Loucy (cell line): ENCODE measurements at regions not wholly inside any gene's neighbourhood (a gene's known extent, or its start where the extent isn't known, plus 50 kb on each side); places are given as distances from the start of the nearest gene placed in this dataset.

Experiments used
- H2AFZ ChIP-seq: fragments of 200-600 bp; sonication (generic); 2 replicates; pipeline ENCODE4 v1.6.0; 2016; ENCODE audit warnings: antibody characterized with exemption, mild to moderate bottlenecking, low read length, moderate library complexity
- H3F3A ChIP-seq: fragments of 200-600 bp; 2 replicates; pipeline ENCODE4 v1.6.0; 2016; ENCODE audit warnings: antibody characterized with exemption, low read depth, mild to moderate bottlenecking
- H3K27me3 ChIP-seq: fragments of 200-600 bp; sonication (generic); 2 replicates; pipeline ENCODE4 v1.6.1; 2014; ENCODE audit warnings: low read length, mild to moderate bottlenecking; ENCODE audit not compliant: insufficient read depth, poor library complexity, severe bottlenecking
- H3K36me3 ChIP-seq: fragments of 200-600 bp; sonication (generic); 2 replicates; pipeline ENCODE4 v1.6.1; 2016; ENCODE audit warnings: low read length; ENCODE audit not compliant: insufficient read depth
- H3K4me1 ChIP-seq: fragments of 200-600 bp; sonication (generic); 2 replicates; pipeline ENCODE4 v1.5.1; 2014; ENCODE audit warnings: low read length, mild to moderate bottlenecking; ENCODE audit not compliant: insufficient read depth, poor library complexity, severe bottlenecking
- H3K4me2 ChIP-seq: fragments of 200-600 bp; sonication (generic); 2 replicates; pipeline ENCODE4 v1.6.0; 2014; ENCODE audit warnings: antibody characterized with exemption, low read length, low read depth, mild to moderate bottlenecking; ENCODE audit not compliant: poor library complexity, severe bottlenecking
- H3K4me3 ChIP-seq: fragments of 200-600 bp; sonication (generic); 2 replicates; pipeline ENCODE4 v1.5.1; 2014; ENCODE audit warnings: low read length, mild to moderate bottlenecking, mixed read lengths; ENCODE audit not compliant: poor library complexity, severe bottlenecking
- H3K79me2 ChIP-seq: fragments of 200-600 bp; sonication (generic); 2 replicates; pipeline ENCODE4 v1.6.1; 2014; ENCODE audit warnings: low read length; ENCODE audit not compliant: insufficient read depth
- H3K9ac ChIP-seq: fragments of 200-600 bp; sonication (generic); 2 replicates; pipeline ENCODE4 v1.6.0; 2014; ENCODE audit warnings: mild to moderate bottlenecking, low read depth, low read length, moderate library complexity; ENCODE audit not compliant: poor library complexity, severe bottlenecking
- H3K9me2 ChIP-seq: fragments of 200-600 bp; sonication (generic); replicated peaks from 2 replicates; pipeline ENCODE4 v1.6.1; 2016; ENCODE audit warnings: low read depth, low read length, mixed read lengths
- H3K9me3 ChIP-seq: fragments of 200-600 bp; sonication (generic); 2 replicates; pipeline ENCODE4 v1.6.1; 2014; ENCODE audit warnings: mild to moderate bottlenecking, antibody characterized with exemption, low read length, low read depth; ENCODE audit not compliant: insufficient read depth
- H4K20me1 ChIP-seq: fragments of 200-600 bp; sonication (generic); 2 replicates; pipeline ENCODE4 v1.6.0; 2014; ENCODE audit warnings: antibody characterized with exemption, low read length, mild to moderate bottlenecking; ENCODE audit not compliant: insufficient read depth, poor library complexity, severe bottlenecking
- CTCF ChIP-seq: fragments of 200-600 bp; sonication (generic); conservative IDR thresholded peaks from 2 replicates; pipeline ENCODE4 v1.5.1; 2014; ENCODE audit warnings: mild to moderate bottlenecking, antibody characterized with exemption, low read length
- EZH2phosphoT487 ChIP-seq: fragments of 200-600 bp; IDR thresholded peaks from 2 replicates; pipeline ENCODE4 v1.6.1; 2018; ENCODE audit warnings: antibody characterized with exemption, mild to moderate bottlenecking, moderate library complexity, borderline replicate concordance

DNA sequence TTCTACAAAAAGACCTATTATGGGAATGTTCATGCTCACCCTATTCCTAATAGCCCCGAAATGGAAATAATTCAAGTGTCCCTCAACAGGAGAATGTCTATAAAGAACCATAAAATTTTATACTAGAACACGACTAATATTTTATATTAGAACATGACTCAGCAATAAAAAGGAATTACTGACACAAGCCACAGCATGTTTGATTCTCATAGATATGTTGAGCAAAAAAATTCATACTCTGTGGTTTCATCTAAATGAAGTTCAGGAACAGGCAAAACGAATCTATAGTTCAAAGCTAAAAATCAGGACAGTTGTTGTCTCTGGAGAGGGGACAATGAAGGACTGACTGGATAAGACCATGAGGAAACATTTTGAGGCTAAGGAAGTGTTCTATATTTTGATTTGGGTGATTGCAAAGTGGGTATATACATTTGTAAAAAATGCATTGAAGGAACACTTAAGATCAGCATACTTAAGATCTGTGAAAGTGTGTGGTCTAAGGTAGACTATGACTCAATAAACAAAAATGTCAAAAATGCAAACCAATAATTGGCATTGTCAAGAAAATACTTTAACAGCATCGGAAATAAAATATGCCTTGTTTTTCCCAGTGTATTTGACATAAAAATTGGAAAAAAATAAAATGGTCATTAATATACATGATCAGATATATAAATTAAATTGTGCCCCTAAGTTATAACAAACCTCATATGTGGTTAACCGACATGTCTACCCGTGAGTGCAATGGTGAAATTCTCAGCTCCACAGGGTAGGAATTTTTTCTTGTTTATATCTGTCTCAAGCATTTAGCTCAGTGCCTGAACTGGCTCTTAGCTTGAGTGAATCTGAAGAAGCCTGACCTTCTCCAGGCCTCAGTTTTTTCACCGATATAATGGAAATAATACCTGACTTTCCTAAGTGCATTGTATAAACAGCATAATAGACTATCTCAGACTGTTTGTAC, 124.9 kb upstream of the CTTNBP2 start:
- Histone ChIP-seq H3K4me2 (no peak overlapping the region), H3K9me3 (no peaks in the 10 kb centered on the region)

GRCh38 chr7:118000480-118001202, 127.4 kb upstream of the CTTNBP2 start:
- no peaks in the 10 kb centered on the region for H3K9me3 ChIP-seq
- no peak overlapping the region for H2AFZ ChIP-seq
- no peak overlapping the region for H3K4me3 ChIP-seq
- H3K4me2 ChIP-seq, result no peak overlapping the region
- no peaks in the 10 kb centered on the region for H3K27me3 ChIP-seq
- H4K20me1 ChIP-seq, result no peaks in the 10 kb centered on the region
- H3F3A ChIP-seq, result no peaks in the 10 kb centered on the region
- H3K9me2 ChIP-seq, result no peaks in the 10 kb centered on the region
- no peak overlapping the region for H3K9ac ChIP-seq
- no peak for TF ChIP-seq EZH2phosphoT487
- TF ChIP-seq CTCF, result no peak
- H3K36me3 ChIP-seq, result no peaks in the 10 kb centered on the region
- H3K4me1 ChIP-seq, result no peaks in the 10 kb centered on the region
- H3K79me2 ChIP-seq, result no peaks in the 10 kb centered on the region

More for the DNA sequence above, 124.9 kb upstream of the CTTNBP2 start:
- Histone ChIP-seq H3K4me3 (no peak overlapping the region), H3K9ac (no peak overlapping the region), H2AFZ (no peak overlapping the region), H3K36me3 (no peaks in the 10 kb centered on the region), H3K4me1 (no peaks in the 10 kb centered on the region), H3F3A (no peaks in the 10 kb centered on the region), H3K79me2 (no peaks in the 10 kb centered on the region), H3K27me3 (no peaks in the 10 kb centered on the region), H3K9me2 (no peaks in the 10 kb centered on the region), H4K20me1 (no peaks in the 10 kb centered on the region)
- TF ChIP-seq CTCF, result no peak
- TF ChIP-seq EZH2phosphoT487, result no peak

GRCh38 chr7:118003476-118003875, 130.2 kb upstream of the CTTNBP2 start:
- Histone ChIP-seq H3K9me3 (no peaks in the 10 kb centered on the region), H2AFZ (no peak overlapping the region), H3K27me3 (no peaks in the 10 kb centered on the region), H3K36me3 (no peaks in the 10 kb centered on the region), H4K20me1 (no peaks in the 10 kb centered on the region), H3K4me1 (no peaks in the 10 kb centered on the region), H3F3A (no peaks in the 10 kb centered on the region), H3K4me3 (no peak overlapping the region), H3K9ac (no peak overlapping the region), H3K4me2 (no peak overlapping the region), H3K9me2 (no peaks in the 10 kb centered on the region), H3K79me2 (no peaks in the 10 kb centered on the region)
- TF ChIP-seq EZH2phosphoT487 (no peak), CTCF (no peak)
